Esophagus muscularis mucosa (tissue), 4 donors: ENCODE measurements at regions not wholly inside any gene's neighbourhood (a gene's known extent, or its start where the extent isn't known, plus 50 kb on each side); places are given as distances from the start of the nearest gene placed in this dataset.
A peak's percentile ranks its signal among the peaks of the same experiment; 100 is the strongest.
"Not testable (repeated sequence)": the region's sequence is repeated elsewhere in the genome, so short reads cannot be mapped to it uniquely, and the experiment has no call there.

Source experiments
- DNase-seq: peaks from one replicate; pipeline ENCODE4 v3.0.0-alpha.2; 2017; ENCODE audit errors: extremely low spot score
- H3K27ac ChIP-seq, 4 donors: fragments of 200-600 bp; sonication (generic); replicated peaks in 1 of 4; 1 replicate in 3 of 4; 2 replicates in 1 of 4; pipeline ENCODE4 v1.5.1; 2016 to 2019; ENCODE audit warnings: mild to moderate bottlenecking in 1 of 4
- H3K27me3 ChIP-seq, 4 donors: fragments of 200-600 bp; sonication (generic); one replicate each; pipeline versions ENCODE4 v1.5.1 to v1.6.0; 2016 to 2019
- H3K36me3 ChIP-seq, 4 donors: fragments of 200-600 bp; sonication (generic); one replicate each; pipeline ENCODE4 v1.5.1; 2016 to 2019
- H3K4me1 ChIP-seq, 4 donors: fragments of 200-600 bp; sonication (generic); one replicate each; pipeline ENCODE4 v1.5.1; 2016 to 2019
- H3K4me3 ChIP-seq, 4 donors: fragments of 200-600 bp; sonication (generic); 1 replicate in 2 of 4; 2 replicates in 2 of 4; pipeline ENCODE4 v1.5.1; 2016 to 2019; ENCODE audit warnings: mild to moderate bottlenecking in 4 of 4, moderate library complexity in 1 of 4
- H3K9me3 ChIP-seq, 4 donors: fragments of 200-600 bp; sonication (generic); 1 replicate in 3 of 4; 2 replicates in 1 of 4; pipeline ENCODE4 v1.5.1; 2016 to 2019
- WGBS: methylation state at CpG from one replicate; pipeline ENCODE4 v1.1.5; 2018; 5-methylcytosine and 5-hydroxymethylcytosine counted together
- intact Hi-C: fragments of 100-400 bp; cut with DNase I; formaldehyde crosslinking; loops from one replicate; pipeline ENCODE4 v1.15.1; 2023
- small RNA-seq, 3 donors: library from RNA; depleted of rRNA; stranded (forward); fragments of <200 nt; gene quantifications; one replicate each; pipeline ENCODE3, GENCODE V24; 2016

- intact Hi-C loops, H3K4me1 ChIP-seq, H3K36me3 ChIP-seq, H3K27ac ChIP-seq, H3K27me3 ChIP-seq, DNase-seq, H3K9me3 ChIP-seq: not testable (repeated sequence)
- peak overlapping the region in 3 of 4 donors; percentile 22 to 30 (median 27) for H3K4me3 ChIP-seq
- no CpG with 5 or more reads among the region's 82 CpGs for WGBS
Measured at GRCh38 chr15:23225756-23226729, 89.4 kb upstream of the GOLGA6L1 start.

GRCh38 chr15:23209452-23209851 lies 72.8 kb upstream of the GOLGA6L1 start:
- H3K9me3 ChIP-seq, H3K36me3 ChIP-seq, H3K4me3 ChIP-seq, DNase-seq, H3K4me1 ChIP-seq, H3K27ac ChIP-seq, H3K27me3 ChIP-seq, intact Hi-C loops: not testable (repeated sequence)
- 65% methylated on average over 4 of the region's 4 CpGs for WGBS

GRCh38 chr15:23199811-23200465 lies 63.3 kb upstream of the GOLGA6L1 start:
- H3K27me3 ChIP-seq, H3K9me3 ChIP-seq, H3K4me1 ChIP-seq, intact Hi-C loops, H3K27ac ChIP-seq, DNase-seq, H3K36me3 ChIP-seq, H3K4me3 ChIP-seq: not testable (repeated sequence)
- WGBS: 80% methylated on average over 1 of the region's 6 CpGs

- H3K4me1 ChIP-seq, H3K4me3 ChIP-seq, H3K36me3 ChIP-seq, H3K27ac ChIP-seq, DNase-seq, H3K27me3 ChIP-seq, H3K9me3 ChIP-seq, intact Hi-C loops: not testable (repeated sequence)
- 72% methylated on average over 4 of the region's 4 CpGs for WGBS
Measured at GRCh38 chr15:23198375-23198774, 61.8 kb upstream of the GOLGA6L1 start.

GRCh38 chr15:23192313-23192712 lies 55.7 kb upstream of the GOLGA6L1 start:
- H3K4me3 ChIP-seq, H3K36me3 ChIP-seq, H3K27me3 ChIP-seq, DNase-seq, intact Hi-C loops, H3K27ac ChIP-seq, H3K9me3 ChIP-seq, H3K4me1 ChIP-seq: not testable (repeated sequence)
- 60% methylated on average over 1 of the region's 1 CpG for WGBS

Small RNAs in the stretch of these regions (small RNA-seq; reads per million reads assigned to genes)
- gene AC116165.2 (0 reads per million in 3 donors), gene MIR4509-1 (0 reads per million in 3 donors)
